Lower leg skin (tissue), 4 donors: ENCODE measurements at regions not wholly inside any gene's neighbourhood (a gene's known extent, or its start where the extent isn't known, plus 50 kb on each side); places are given as distances from the start of the nearest gene placed in this dataset.

Experiments
- DNase-seq, 2 donors: peaks; one replicate each; pipeline ENCODE4 v3.0.0-alpha.2; 2019; ENCODE audit warnings: low spot score in 2 of 2
- H3K4me3 ChIP-seq: fragments of 200-600 bp; sonication (generic); 2 replicates; pipeline ENCODE4 v1.5.1; 2017; ENCODE audit warnings: mild to moderate bottlenecking, low read depth; ENCODE audit not compliant: poor library complexity, severe bottlenecking
- POLR2A ChIP-seq, 2 donors: fragments of 450-650 bp; IDR thresholded peaks; one replicate each; pipeline ENCODE4 v1.6.1; 2016 to 2017; ENCODE audit warnings: antibody characterized with exemption in 2 of 2, mild to moderate bottlenecking in 1 of 2, moderate library complexity in 1 of 2
- WGBS, 2 donors: methylation state at CpG; one replicate each; pipeline ENCODE4 v1.1.5; 2018; 5-methylcytosine and 5-hydroxymethylcytosine counted together
- intact Hi-C: fragments of 100-400 bp; cut with DNase I; formaldehyde crosslinking; loops from one replicate; pipeline ENCODE4 v1.15.0; 2023; ENCODE audit warnings: low total_unique reads
- TF ChIP-seq, protein P1 (sequence below), 3 donors: fragments of 450-650 bp; IDR thresholded peaks; one replicate each; pipeline ENCODE4 v1.5.1; 2016; ENCODE audit warnings: antibody characterized with exemption in 3 of 3, mild to moderate bottlenecking in 3 of 3, moderate library complexity in 2 of 3

DNA sequence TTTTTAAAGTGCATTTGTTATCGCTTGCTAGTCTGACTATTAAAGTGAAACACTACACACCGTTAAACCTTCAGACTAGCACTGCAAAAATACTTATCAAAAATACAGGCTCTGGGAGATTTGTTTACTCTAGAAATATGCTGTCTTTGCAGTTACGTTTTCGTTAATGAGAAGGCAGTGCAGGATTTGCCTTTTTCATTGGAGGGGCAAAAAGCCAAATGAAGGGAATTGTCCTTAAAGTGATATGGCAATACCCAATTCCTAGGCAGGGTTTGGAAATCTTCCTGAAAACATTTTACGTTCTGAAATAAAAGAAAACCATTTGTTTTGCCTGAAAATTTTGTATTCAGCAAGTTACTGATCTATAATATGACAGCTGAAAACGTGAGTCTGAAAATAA, 1800.2 kb downstream of the MAT2B start:
- no peak overlapping the region for H3K4me3 ChIP-seq
- intact Hi-C loops: no loop called here
- no peak for DNase-seq
- WGBS, 2 donors: 54 to 75% methylated on average over 6 of the region's 6 CpGs
- TF ChIP-seq, protein P1, sequence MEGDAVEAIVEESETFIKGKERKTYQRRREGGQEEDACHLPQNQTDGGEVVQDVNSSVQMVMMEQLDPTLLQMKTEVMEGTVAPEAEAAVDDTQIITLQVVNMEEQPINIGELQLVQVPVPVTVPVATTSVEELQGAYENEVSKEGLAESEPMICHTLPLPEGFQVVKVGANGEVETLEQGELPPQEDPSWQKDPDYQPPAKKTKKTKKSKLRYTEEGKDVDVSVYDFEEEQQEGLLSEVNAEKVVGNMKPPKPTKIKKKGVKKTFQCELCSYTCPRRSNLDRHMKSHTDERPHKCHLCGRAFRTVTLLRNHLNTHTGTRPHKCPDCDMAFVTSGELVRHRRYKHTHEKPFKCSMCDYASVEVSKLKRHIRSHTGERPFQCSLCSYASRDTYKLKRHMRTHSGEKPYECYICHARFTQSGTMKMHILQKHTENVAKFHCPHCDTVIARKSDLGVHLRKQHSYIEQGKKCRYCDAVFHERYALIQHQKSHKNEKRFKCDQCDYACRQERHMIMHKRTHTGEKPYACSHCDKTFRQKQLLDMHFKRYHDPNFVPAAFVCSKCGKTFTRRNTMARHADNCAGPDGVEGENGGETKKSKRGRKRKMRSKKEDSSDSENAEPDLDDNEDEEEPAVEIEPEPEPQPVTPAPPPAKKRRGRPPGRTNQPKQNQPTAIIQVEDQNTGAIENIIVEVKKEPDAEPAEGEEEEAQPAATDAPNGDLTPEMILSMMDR (IDR thresholded peaks at IDR 0.05): no peak
- TF ChIP-seq POLR2A (IDR thresholded peaks at IDR 0.05): no peak

- WGBS, 2 donors: 58 to 67% methylated on average over 3 of the region's 3 CpGs
- TF ChIP-seq, protein P1 (IDR thresholded peaks at IDR 0.05): no peak
- TF ChIP-seq POLR2A (IDR thresholded peaks at IDR 0.05): no peak
- intact Hi-C loops: no loop called here
- no peak for DNase-seq
- H3K4me3 ChIP-seq: no peak overlapping the region
Observed at GRCh38 chr5:165309446-165309845, 1804.0 kb downstream of the MAT2B start.

DNA sequence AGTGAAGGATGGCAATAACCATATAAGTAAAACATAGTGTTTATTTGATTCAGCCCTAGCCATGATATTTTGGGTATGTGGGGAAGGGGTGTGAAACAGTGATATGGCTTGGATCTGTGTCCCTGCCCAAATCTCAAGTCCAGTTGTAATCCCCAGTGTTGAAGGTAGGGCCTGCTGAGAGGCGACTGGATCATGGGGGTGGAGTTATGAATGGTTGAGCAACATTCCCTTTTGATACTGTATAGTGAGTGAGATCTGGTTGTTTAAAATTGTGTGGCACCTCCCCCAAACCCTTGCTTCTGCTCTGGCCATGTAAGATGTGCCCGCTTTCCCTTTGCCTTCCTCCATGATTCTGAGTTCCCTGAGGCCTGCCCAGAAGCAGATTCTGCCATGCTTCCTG, 1804.6 kb downstream of the MAT2B start:
- 85 to 91% methylated on average over 2 of the region's 2 CpGs for WGBS, 2 donors
- no peak for DNase-seq
- H3K4me3 ChIP-seq: no peak overlapping the region
- TF ChIP-seq, protein P1 (IDR thresholded peaks at IDR 0.05): no peak
- TF ChIP-seq POLR2A (IDR thresholded peaks at IDR 0.05): no peak
- intact Hi-C loops: no loop called here

DNA sequence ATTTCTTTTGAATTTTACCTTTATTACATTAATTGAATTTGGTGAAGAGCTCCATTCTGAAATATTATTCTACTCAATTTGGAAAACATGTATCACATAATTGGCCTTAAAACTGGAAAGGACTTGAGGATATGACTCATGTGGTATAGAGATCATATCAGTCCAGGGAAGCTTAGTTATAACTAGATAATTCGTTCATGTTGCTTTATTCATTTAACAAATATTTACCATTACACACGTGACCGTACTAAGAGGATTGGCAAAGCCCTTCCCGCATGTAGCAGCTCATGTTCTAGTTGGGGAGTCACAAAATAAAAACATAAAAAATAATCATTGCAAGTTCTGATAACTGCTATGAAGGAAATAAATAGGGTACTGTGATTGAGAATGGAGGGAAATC, 1816.5 kb downstream of the MAT2B start:
- TF ChIP-seq, protein P1 (IDR thresholded peaks at IDR 0.05): no peak
- no peak for TF ChIP-seq POLR2A (IDR thresholded peaks at IDR 0.05)
- H3K4me3 ChIP-seq: no peak overlapping the region
- WGBS, 2 donors: 29 to 38% methylated on average over 4 of the region's 4 CpGs
- DNase-seq: no peak
- intact Hi-C loops: no loop called here

DNA sequence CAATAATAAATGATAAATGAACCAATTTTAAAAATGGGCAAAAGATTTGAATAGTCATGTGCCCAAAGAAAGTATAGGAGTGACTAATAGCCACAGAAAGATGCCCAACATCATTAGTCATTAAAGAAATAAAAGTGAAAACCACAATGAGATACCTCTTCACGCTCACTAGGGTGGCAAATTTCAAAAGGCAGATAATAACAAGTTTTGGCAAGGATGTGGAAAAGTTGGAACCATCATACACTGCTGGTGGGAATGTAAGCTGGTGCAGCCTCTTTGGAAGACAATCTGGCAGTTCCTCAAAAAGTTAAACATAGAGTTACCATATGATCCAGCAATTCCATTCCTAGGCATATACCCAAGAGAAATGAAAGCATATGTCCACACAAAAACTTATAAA, 1819.8 kb downstream of the MAT2B start:
- no peak for DNase-seq
- TF ChIP-seq, protein P1 (IDR thresholded peaks at IDR 0.05): no peak
- no peak for TF ChIP-seq POLR2A (IDR thresholded peaks at IDR 0.05)
- 47% methylated on average over 1 of the region's 1 CpG for WGBS, 2 donors
- no peak overlapping the region for H3K4me3 ChIP-seq
- intact Hi-C loops: no loop called here

GRCh38 chr5:165327631-165328030, 1822.2 kb downstream of the MAT2B start:
- WGBS, 2 donors: 100% methylated on average over 2 of the region's 2 CpGs
- intact Hi-C loops: no loop called here
- TF ChIP-seq POLR2A (IDR thresholded peaks at IDR 0.05): no peak
- TF ChIP-seq, protein P1 (IDR thresholded peaks at IDR 0.05): no peak
- H3K4me3 ChIP-seq: no peak overlapping the region
- DNase-seq: no peak
